PC-3 (cell line): ENCODE measurements at regions not wholly inside any gene's neighbourhood (a gene's known extent, or its start where the extent isn't known, plus 50 kb on each side); places are given as distances from the start of the nearest gene placed in this dataset.

ENCODE experiments used
- ATAC-seq: fragments of 200-7000 bp; cut with Tn5 transposase; 2 replicates; pipeline ENCODE4 v1.9.1; 2020; ENCODE audit warnings: mild to moderate bottlenecking, moderate library complexity
- BruUV-seq: library from RNA; stranded (reverse); fragments of 400-500 nt; replicated peaks from 2 replicates; lab custom pipeline; 2021; lab: Mats Ljungman, UMichigan
- CTCF ChIA-PET: fragments of 300-600 bp; sonication (Branson Sonifier 250); formaldehyde crosslinking; loops from one replicate; lab custom pipeline; 2022; ENCODE audit warnings: antibody characterized with exemption; lab: Charles Lee
- POLR2A ChIA-PET: fragments of 300-600 bp; sonication (Branson Sonifier 250); formaldehyde crosslinking; loops from one replicate; lab custom pipeline; 2022; ENCODE audit warnings: antibody characterized with exemption; ENCODE audit not compliant: unreplicated experiment; lab: Charles Lee
- DNase-seq: peaks from one replicate; pipeline ENCODE4 v3.0.0-alpha.2; 2015
- H2AFZ ChIP-seq: fragments of 300-600 bp; sonication (generic); 2 replicates; pipeline ENCODE4 v1.6.0; 2016; ENCODE audit warnings: antibody characterized with exemption, low read length
- H3F3A ChIP-seq: fragments of 300-600 bp; sonication (generic); one replicate; pipeline ENCODE4 v1.6.0; 2017; ENCODE audit warnings: antibody characterized with exemption, low read length, control low read depth, mild to moderate bottlenecking; ENCODE audit not compliant: unreplicated experiment
- H3K27ac ChIP-seq: fragments of 300-600 bp; sonication (generic); 2 replicates; pipeline ENCODE4 v1.5.1; 2016; ENCODE audit warnings: mild to moderate bottlenecking, low read length
- H3K27me3 ChIP-seq: fragments of 300-600 bp; sonication (generic); 2 replicates; pipeline ENCODE4 v1.6.1; 2016; ENCODE audit warnings: low read length, mixed read lengths
- H3K36me3 ChIP-seq: fragments of 300-600 bp; sonication (generic); 2 replicates; pipeline ENCODE4 v1.6.1; 2016; ENCODE audit warnings: low read depth, mixed run types, low read length, mixed read lengths
- H3K4me1 ChIP-seq: fragments of 300-600 bp; sonication (generic); 2 replicates; pipeline ENCODE4 v1.5.1; 2016; ENCODE audit warnings: low read length; ENCODE audit not compliant: insufficient read depth
- H3K4me2 ChIP-seq: fragments of 300-600 bp; sonication (generic); 2 replicates; pipeline ENCODE4 v1.6.0; 2016; ENCODE audit warnings: low read length
- H3K4me3 ChIP-seq: fragments of 300-600 bp; sonication (generic); 2 replicates; pipeline ENCODE4 v1.5.1; 2016; ENCODE audit warnings: mild to moderate bottlenecking, low read length, mixed read lengths
- H3K79me2 ChIP-seq: fragments of 300-600 bp; sonication (generic); 2 replicates; pipeline ENCODE4 v1.6.1; 2017; ENCODE audit warnings: low read length, mixed read lengths
- H3K9ac ChIP-seq: fragments of 300-600 bp; sonication (generic); 2 replicates; pipeline ENCODE4 v1.6.0; 2016; ENCODE audit warnings: mild to moderate bottlenecking, low read length
- H3K9me2 ChIP-seq: fragments of 300-600 bp; sonication (generic); replicated peaks from 2 replicates; pipeline ENCODE4 v1.6.1; 2016; ENCODE audit warnings: mixed run types, low read length, mixed read lengths
- H3K9me3 ChIP-seq: fragments of 300-600 bp; sonication (generic); 2 replicates; pipeline ENCODE4 v1.6.1; 2016; ENCODE audit warnings: low read length, mixed read lengths
- H4K20me1 ChIP-seq: fragments of 300-600 bp; sonication (generic); 2 replicates; pipeline ENCODE4 v1.6.1; 2016; ENCODE audit warnings: low read length, mixed read lengths
- CTCF ChIP-seq: fragments of 300-600 bp; sonication (generic); conservative IDR thresholded peaks from 2 replicates; pipeline ENCODE4 v1.5.1; 2017; ENCODE audit warnings: antibody characterized with exemption, low read depth, mild to moderate bottlenecking, low read length
- EZH2 ChIP-seq: fragments of 300-600 bp; sonication (generic); IDR thresholded peaks from one replicate; pipeline ENCODE4 v1.6.1; 2017; ENCODE audit warnings: antibody characterized with exemption, mild to moderate bottlenecking, low read length; ENCODE audit not compliant: unreplicated experiment
- EZH2phosphoT487 ChIP-seq: fragments of 300-600 bp; sonication (generic); IDR thresholded peaks from 2 replicates; pipeline ENCODE4 v1.6.1; 2018; ENCODE audit warnings: mild to moderate bottlenecking, antibody characterized with exemption, low read length, borderline replicate concordance
- intact Hi-C: fragments of 100-400 bp; cut with micrococcal nuclease; formaldehyde crosslinking; loops from 2 replicates; pipeline ENCODE4 v1.9.0; 2023

DNA sequence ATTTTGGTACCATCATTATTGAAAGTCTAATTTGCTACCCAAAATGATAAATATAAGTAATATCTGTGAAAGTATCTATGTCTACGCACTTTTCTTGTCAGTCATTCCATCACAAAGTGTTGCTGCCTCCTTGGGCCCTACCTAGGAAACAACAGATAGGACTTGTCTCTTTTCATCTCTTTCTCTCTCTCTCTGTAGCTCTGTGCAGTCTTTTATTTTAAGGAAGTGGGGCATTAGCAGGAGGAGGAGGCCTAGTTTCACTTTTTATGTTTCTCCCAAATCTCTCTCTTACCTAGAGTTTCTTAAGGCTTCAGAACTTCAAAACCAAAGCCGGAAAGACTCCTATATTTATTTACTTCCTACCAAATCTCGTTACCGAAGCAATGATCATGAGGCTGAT is 354.8 kb upstream of the LUZP2 start:
- H3F3A ChIP-seq, result no peaks in the 10 kb centered on the region
- TF ChIP-seq CTCF, result no peak
- TF ChIP-seq EZH2phosphoT487, result no peak
- no peak for TF ChIP-seq EZH2
- no peaks in the 10 kb centered on the region for H3K9me3 ChIP-seq
- ATAC-seq (no peak), DNase-seq (no peak)
- intact Hi-C loops, result no loop called here
- H3K27ac ChIP-seq, result no peak overlapping the region
- H3K36me3 ChIP-seq, result no peaks in the 10 kb centered on the region
- BruUV-seq, result no TSS peak
- POLR2A ChIA-PET, result no interaction called here
- H3K4me2 ChIP-seq, result no peak overlapping the region
- no peak overlapping the region for H2AFZ ChIP-seq
- H4K20me1 ChIP-seq, result no peaks in the 10 kb centered on the region
- no peaks in the 10 kb centered on the region for H3K9me2 ChIP-seq
- no peaks in the 10 kb centered on the region for H3K79me2 ChIP-seq
- H3K9ac ChIP-seq, result no peak overlapping the region
- H3K4me1 ChIP-seq, result no peaks in the 10 kb centered on the region
- CTCF ChIA-PET, result no interaction called here
- H3K4me3 ChIP-seq, result no peak overlapping the region
- no peaks in the 10 kb centered on the region for H3K27me3 ChIP-seq

DNA sequence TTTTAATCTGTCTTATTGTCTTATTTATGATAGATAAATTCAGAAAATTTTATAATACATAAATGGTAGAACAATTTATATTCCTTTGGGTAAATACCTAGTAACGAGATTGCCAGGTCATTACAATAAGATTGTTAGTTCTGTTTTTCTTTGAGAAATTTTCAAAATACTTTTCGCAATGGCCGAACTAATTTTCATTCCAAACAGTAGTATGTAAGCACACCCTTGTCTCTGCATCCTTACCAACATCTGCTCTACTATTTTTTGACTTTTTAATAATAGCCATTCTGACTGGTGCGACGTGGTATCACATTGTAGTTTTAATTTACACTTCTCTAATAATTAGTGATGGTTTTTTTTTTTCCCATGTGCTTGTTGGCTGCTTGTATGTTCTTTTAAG is 351.4 kb upstream of the LUZP2 start:
- no peaks in the 10 kb centered on the region for H3K9me3 ChIP-seq
- no peaks in the 10 kb centered on the region for H3K79me2 ChIP-seq
- no peak overlapping the region for H3K9ac ChIP-seq
- H3K27ac ChIP-seq, result no peak overlapping the region
- no peak overlapping the region for H3K4me3 ChIP-seq
- intact Hi-C loops, result no loop called here
- H3F3A ChIP-seq, result no peaks in the 10 kb centered on the region
- ChIA-PET CTCF (no interaction called here), POLR2A (no interaction called here)
- DNase-seq (no peak), ATAC-seq (no peak)
- H3K4me1 ChIP-seq, result no peaks in the 10 kb centered on the region
- TF ChIP-seq EZH2phosphoT487 (no peak), EZH2 (no peak), CTCF (no peak)
- H2AFZ ChIP-seq, result no peak overlapping the region
- no peaks in the 10 kb centered on the region for H4K20me1 ChIP-seq
- no TSS peak for BruUV-seq
- no peaks in the 10 kb centered on the region for H3K9me2 ChIP-seq
- no peaks in the 10 kb centered on the region for H3K27me3 ChIP-seq
- H3K4me2 ChIP-seq, result no peak overlapping the region
- H3K36me3 ChIP-seq, result no peaks in the 10 kb centered on the region

DNA sequence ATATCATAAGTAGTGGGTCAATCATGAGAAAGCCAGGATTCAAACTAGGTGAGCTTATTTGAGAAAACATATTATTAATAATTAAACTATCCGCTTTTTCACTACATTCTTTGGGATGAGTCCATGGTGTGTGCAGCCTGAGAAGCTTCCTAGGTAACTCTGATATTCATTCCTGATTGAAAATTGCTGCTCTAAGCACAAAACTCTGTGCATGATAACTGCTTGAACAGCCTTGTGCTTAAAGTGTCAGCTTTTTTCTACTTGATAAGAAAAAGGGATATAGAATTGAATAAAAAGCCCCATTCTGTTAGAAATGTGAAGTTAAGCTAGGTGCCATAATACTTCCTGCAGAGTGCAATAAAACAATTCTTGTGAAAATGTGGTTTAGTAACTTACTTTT is 343.5 kb upstream of the LUZP2 start:
- Histone ChIP-seq H3K4me3 (no peak overlapping the region), H3F3A (no peaks in the 10 kb centered on the region), H3K9me3 (no peaks in the 10 kb centered on the region), H3K4me1 (no peaks in the 10 kb centered on the region), H4K20me1 (no peaks in the 10 kb centered on the region), H3K4me2 (no peak overlapping the region), H3K27ac (no peak overlapping the region), H3K36me3 (no peaks in the 10 kb centered on the region), H3K9ac (no peak overlapping the region), H3K27me3 (no peaks in the 10 kb centered on the region), H3K79me2 (no peaks in the 10 kb centered on the region), H2AFZ (no peak overlapping the region), H3K9me2 (no peaks in the 10 kb centered on the region)
- BruUV-seq, result no TSS peak
- TF ChIP-seq EZH2phosphoT487 (no peak), EZH2 (no peak), CTCF (no peak)
- intact Hi-C loops, result no loop called here
- ChIA-PET POLR2A (no interaction called here), CTCF (no interaction called here)
- ATAC-seq (no peak), DNase-seq (no peak)
